ENCODE measurements at regions not wholly inside any gene's neighbourhood (a gene's known extent, or its start where the extent isn't known, plus 50 kb on each side); places are given as distances from the start of the nearest gene placed in this dataset.

GRCh38 chr22:49178246-49179005 is 649.2 kb downstream of the BRD1 start:
- no peaks in the 10 kb centered on the region for H4K20me1 ChIP-seq (ENCODE audit: insufficient read depth)
- no peaks in the 10 kb centered on the region for H3K27me3 ChIP-seq (replicated peaks; ENCODE audit: insufficient read depth)
- in situ Hi-C loops (cut with MboI) = no loop called here
- no peaks in the 10 kb centered on the region for H3K4me1 ChIP-seq (ENCODE audit: insufficient read depth)
- H3K9me2 ChIP-seq (ENCODE audit: insufficient read depth) = no peaks in the 10 kb centered on the region
- H3F3A ChIP-seq (ENCODE audit: insufficient read depth) = no peaks in the 10 kb centered on the region
- H3K9me3 ChIP-seq (ENCODE audit: low read depth) = no peaks in the 10 kb centered on the region
- H3K4me3 ChIP-seq = no peak overlapping the region
- no peak overlapping the region for H3K4me2 ChIP-seq (ENCODE audit: unreplicated experiment)
- 44 to 48% methylated on average over 25 to 26 of the region's 26 CpGs for WGBS, 2 experiments (ENCODE audit: low coverage in 1 of 2, low lambda C conversion rate in 2 of 2, missing lambda C conversion rate in 2 of 2)
- no peak overlapping the region for H2AFZ ChIP-seq
- H3K36me3 ChIP-seq (ENCODE audit: low read depth) = no peaks in the 10 kb centered on the region
- TF ChIP-seq EZH2 (IDR thresholded peaks at IDR 0.05; ENCODE audit: insufficient read depth, poor library complexity, severe bottlenecking) = no peak
- TF ChIP-seq EZH2phosphoT487 (IDR thresholded peaks at IDR 0.05; ENCODE audit: insufficient read depth, low read depth) = no peak
- no peaks in the 10 kb centered on the region for H3K79me2 ChIP-seq (ENCODE audit: insufficient read depth)
- H3K9ac ChIP-seq = no peak overlapping the region
- DNase-seq = no peak
- no peak overlapping the region for H3K27ac ChIP-seq

- H3K9ac ChIP-seq = no peak overlapping the region
- no peaks in the 10 kb centered on the region for H4K20me1 ChIP-seq (ENCODE audit: insufficient read depth)
- H3K27me3 ChIP-seq (replicated peaks; ENCODE audit: insufficient read depth) = no peaks in the 10 kb centered on the region
- no peak overlapping the region for H3K4me2 ChIP-seq (ENCODE audit: unreplicated experiment)
- TF ChIP-seq EZH2phosphoT487 (IDR thresholded peaks at IDR 0.05; ENCODE audit: insufficient read depth, low read depth) (no peak), EZH2 (IDR thresholded peaks at IDR 0.05; ENCODE audit: insufficient read depth, poor library complexity, severe bottlenecking) (no peak)
- no peaks in the 10 kb centered on the region for H3K9me3 ChIP-seq (ENCODE audit: low read depth)
- whole genome bisulfite sequencing, 2 experiments (ENCODE audit: low coverage in 1 of 2, low lambda C conversion rate in 2 of 2, missing lambda C conversion rate in 2 of 2) = 23% methylated on average over 12 of the region's 12 CpGs
- H3K36me3 ChIP-seq (ENCODE audit: low read depth) = no peaks in the 10 kb centered on the region
- H3K4me3 ChIP-seq = no peak overlapping the region
- H3K9me2 ChIP-seq (ENCODE audit: insufficient read depth) = no peaks in the 10 kb centered on the region
- H3K79me2 ChIP-seq (ENCODE audit: insufficient read depth) = no peaks in the 10 kb centered on the region
- no peak for DNase-seq
- in situ Hi-C loops (cut with MboI) = no loop called here
- H2AFZ ChIP-seq = no peak overlapping the region
- H3K4me1 ChIP-seq (ENCODE audit: insufficient read depth) = no peaks in the 10 kb centered on the region
- H3K27ac ChIP-seq = no peak overlapping the region
- H3F3A ChIP-seq (ENCODE audit: insufficient read depth) = no peaks in the 10 kb centered on the region
Observed at GRCh38 chr22:49177666-49178065, 650.0 kb downstream of the BRD1 start.

GRCh38 chr22:49176956-49177355 is 650.7 kb downstream of the BRD1 start:
- H4K20me1 ChIP-seq (ENCODE audit: insufficient read depth) = no peaks in the 10 kb centered on the region
- in situ Hi-C loops (cut with MboI) = no loop called here
- no peaks in the 10 kb centered on the region for H3K4me1 ChIP-seq (ENCODE audit: insufficient read depth)
- no peak overlapping the region for H2AFZ ChIP-seq
- no peak for TF ChIP-seq EZH2phosphoT487 (IDR thresholded peaks at IDR 0.05; ENCODE audit: insufficient read depth, low read depth)
- no peak for TF ChIP-seq EZH2 (IDR thresholded peaks at IDR 0.05; ENCODE audit: insufficient read depth, poor library complexity, severe bottlenecking)
- H3K4me3 ChIP-seq = no peak overlapping the region
- H3F3A ChIP-seq (ENCODE audit: insufficient read depth) = no peaks in the 10 kb centered on the region
- H3K79me2 ChIP-seq (ENCODE audit: insufficient read depth) = no peaks in the 10 kb centered on the region
- H3K27me3 ChIP-seq (replicated peaks; ENCODE audit: insufficient read depth) = no peaks in the 10 kb centered on the region
- no peaks in the 10 kb centered on the region for H3K9me3 ChIP-seq (ENCODE audit: low read depth)
- H3K36me3 ChIP-seq (ENCODE audit: low read depth) = no peaks in the 10 kb centered on the region
- DNase-seq = no peak
- H3K9ac ChIP-seq = no peak overlapping the region
- H3K27ac ChIP-seq = no peak overlapping the region
- H3K4me2 ChIP-seq (ENCODE audit: unreplicated experiment) = no peak overlapping the region
- 23 to 31% methylated on average over 6 of the region's 6 CpGs for WGBS, 2 experiments (ENCODE audit: low coverage in 1 of 2, low lambda C conversion rate in 2 of 2, missing lambda C conversion rate in 2 of 2)
- no peaks in the 10 kb centered on the region for H3K9me2 ChIP-seq (ENCODE audit: insufficient read depth)

DNA sequence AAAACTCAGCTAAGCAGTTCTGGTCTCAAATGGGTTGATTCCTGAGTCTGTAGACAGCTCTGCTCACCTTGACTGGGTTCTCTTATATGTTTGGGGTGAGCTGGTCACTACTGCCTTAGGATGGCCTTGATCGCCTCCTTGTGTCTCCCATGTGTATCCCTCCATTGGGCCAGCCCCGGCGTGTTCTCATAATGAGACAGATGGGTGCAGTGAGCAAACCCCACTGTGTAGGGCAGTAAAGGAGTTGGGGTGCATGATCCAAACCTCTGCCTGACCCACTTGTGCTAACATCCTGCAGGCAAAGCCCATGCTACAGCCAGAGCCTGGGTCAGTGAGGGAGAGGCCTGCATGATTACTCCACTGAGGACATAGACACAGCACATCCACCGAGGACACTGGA is 657.6 kb downstream of the BRD1 start:
- no peak overlapping the region for H3K4me2 ChIP-seq (ENCODE audit: unreplicated experiment)
- no peaks in the 10 kb centered on the region for H3K4me1 ChIP-seq (ENCODE audit: insufficient read depth)
- TF ChIP-seq EZH2 (IDR thresholded peaks at IDR 0.05; ENCODE audit: insufficient read depth, poor library complexity, severe bottlenecking) (no peak), EZH2phosphoT487 (IDR thresholded peaks at IDR 0.05; ENCODE audit: insufficient read depth, low read depth) (no peak)
- no peak overlapping the region for H3K9ac ChIP-seq
- H3K4me3 ChIP-seq = no peak overlapping the region
- H3K36me3 ChIP-seq (ENCODE audit: low read depth) = no peaks in the 10 kb centered on the region
- H4K20me1 ChIP-seq (ENCODE audit: insufficient read depth) = no peaks in the 10 kb centered on the region
- no peaks in the 10 kb centered on the region for H3K79me2 ChIP-seq (ENCODE audit: insufficient read depth)
- no peaks in the 10 kb centered on the region for H3F3A ChIP-seq (ENCODE audit: insufficient read depth)
- no peak overlapping the region for H2AFZ ChIP-seq
- in situ Hi-C loops (cut with MboI) = no loop called here
- H3K9me3 ChIP-seq (ENCODE audit: low read depth) = no peaks in the 10 kb centered on the region
- 28 to 35% methylated on average over 4 of the region's 4 CpGs for WGBS, 2 experiments (ENCODE audit: low coverage in 1 of 2, low lambda C conversion rate in 2 of 2, missing lambda C conversion rate in 2 of 2)
- no peak for DNase-seq
- H3K27me3 ChIP-seq (replicated peaks; ENCODE audit: insufficient read depth) = no peaks in the 10 kb centered on the region
- H3K27ac ChIP-seq = no peak overlapping the region
- H3K9me2 ChIP-seq (ENCODE audit: insufficient read depth) = no peaks in the 10 kb centered on the region
